Smooth muscle cell (in vitro differentiated cells): ENCODE measurements at regions not wholly inside any gene's neighbourhood (a gene's known extent, or its start where the extent isn't known, plus 50 kb on each side); places are given as distances from the start of the nearest gene placed in this dataset.

Experiments used
- DNase-seq: peaks from one replicate; lab custom pipeline; 2025; ENCODE audit not compliant: unreplicated experiment; lab: John Stamatoyannopoulos, UW
- H2AFZ ChIP-seq: fragments of 200-600 bp; sonication (generic); 2 replicates; pipeline ENCODE4 v1.6.0; 2016; ENCODE audit warnings: antibody characterized with exemption, low read depth, mild to moderate bottlenecking
- H3F3A ChIP-seq: fragments of 200-600 bp; sonication (generic); 2 replicates; pipeline ENCODE4 v1.6.0; 2017; ENCODE audit warnings: antibody characterized with exemption, low read depth
- H3K27ac ChIP-seq: fragments of 200-600 bp; sonication (generic); 2 replicates; pipeline ENCODE4 v1.5.1; 2016; ENCODE audit warnings: low read depth, mild to moderate bottlenecking
- H3K27me3 ChIP-seq: fragments of 200-600 bp; sonication (generic); 2 replicates; pipeline ENCODE4 v1.6.1; 2016; ENCODE audit warnings: low read depth, mild to moderate bottlenecking
- H3K36me3 ChIP-seq: fragments of 200-600 bp; sonication (generic); 2 replicates; pipeline ENCODE4 v1.5.1; 2016; ENCODE audit warnings: low read depth
- H3K4me1 ChIP-seq: fragments of 200-600 bp; sonication (generic); 2 replicates; pipeline ENCODE4 v1.5.1; 2016; ENCODE audit warnings: low read depth
- H3K4me2 ChIP-seq: fragments of 200-600 bp; sonication (generic); 2 replicates; pipeline ENCODE4 v1.6.0; 2016; ENCODE audit warnings: mild to moderate bottlenecking
- H3K4me3 ChIP-seq: fragments of 200-600 bp; sonication (generic); 2 replicates; pipeline ENCODE4 v1.5.1; 2016; ENCODE audit warnings: mild to moderate bottlenecking
- H3K79me2 ChIP-seq: fragments of 200-600 bp; sonication (generic); 2 replicates; pipeline ENCODE4 v1.6.0; 2016; ENCODE audit warnings: low read depth, mild to moderate bottlenecking
- H3K9ac ChIP-seq: fragments of 200-600 bp; sonication (generic); 2 replicates; pipeline ENCODE4 v1.6.0; 2016; ENCODE audit warnings: low read depth
- H3K9me3 ChIP-seq: fragments of 200-600 bp; sonication (generic); replicated peaks from 2 replicates; pipeline ENCODE4 v1.5.1; 2016; ENCODE audit warnings: low read depth
- H4K20me1 ChIP-seq: fragments of 200-600 bp; sonication (generic); 2 replicates; pipeline ENCODE4 v1.6.0; 2016; ENCODE audit warnings: low read depth
- CTCF ChIP-seq: fragments of 200-600 bp; sonication (generic); IDR thresholded peaks from 2 replicates; pipeline ENCODE4 v1.5.1; 2017; ENCODE audit warnings: borderline replicate concordance, mild to moderate bottlenecking, antibody characterized with exemption; ENCODE audit not compliant: insufficient read depth, poor library complexity, severe bottlenecking
- WGBS: methylation state at CpG from one replicate; pipeline ENCODE4 v1.1.7; 2016; ENCODE audit warnings: low lambda C conversion rate; 5-methylcytosine and 5-hydroxymethylcytosine counted together

- no peak overlapping the region for H2AFZ ChIP-seq
- H3K79me2 ChIP-seq = no peaks in the 10 kb centered on the region
- no peak overlapping the region for H3K4me3 ChIP-seq
- WGBS = 81% methylated on average over 10 of the region's 10 CpGs
- H3K36me3 ChIP-seq = no peaks in the 10 kb centered on the region
- no peaks in the 10 kb centered on the region for H4K20me1 ChIP-seq
- H3K9me3 ChIP-seq = no peaks in the 10 kb centered on the region
- no peak overlapping the region for H3K4me2 ChIP-seq
- peaks cover 4% of the 10 kb centered on the region for H3K4me1 ChIP-seq
- no peak overlapping the region for H3K27ac ChIP-seq
- no peak overlapping the region for H3K9ac ChIP-seq
- DNase-seq = no peak
- no peaks in the 10 kb centered on the region for H3K27me3 ChIP-seq
- no peak for TF ChIP-seq CTCF
- H3F3A ChIP-seq = no peaks in the 10 kb centered on the region
These were observed 294.7 kb downstream of the FBXO15 start for GRCh38 chr18:73852789-73853549.

GRCh38 chr18:73850782-73851181 lies 296.9 kb downstream of the FBXO15 start:
- H3K9me3 ChIP-seq = no peaks in the 10 kb centered on the region
- H3F3A ChIP-seq = no peaks in the 10 kb centered on the region
- TF ChIP-seq CTCF = no peak
- H3K27ac ChIP-seq = no peak overlapping the region
- no peaks in the 10 kb centered on the region for H3K79me2 ChIP-seq
- H3K4me2 ChIP-seq = no peak overlapping the region
- H3K4me3 ChIP-seq = no peak overlapping the region
- 91% methylated on average over 5 of the region's 5 CpGs for WGBS
- no peaks in the 10 kb centered on the region for H3K27me3 ChIP-seq
- no peaks in the 10 kb centered on the region for H3K36me3 ChIP-seq
- H3K4me1 ChIP-seq = peaks cover 4% of the 10 kb centered on the region
- no peak for DNase-seq
- H4K20me1 ChIP-seq = no peaks in the 10 kb centered on the region
- H3K9ac ChIP-seq = no peak overlapping the region
- no peak overlapping the region for H2AFZ ChIP-seq

GRCh38 chr18:73848656-73849055 lies 299.0 kb downstream of the FBXO15 start:
- no peak overlapping the region for H3K27ac ChIP-seq
- no peak for DNase-seq
- H3K9ac ChIP-seq = no peak overlapping the region
- H3K27me3 ChIP-seq = no peaks in the 10 kb centered on the region
- H3K36me3 ChIP-seq = no peaks in the 10 kb centered on the region
- H4K20me1 ChIP-seq = no peaks in the 10 kb centered on the region
- H3K4me1 ChIP-seq = peaks cover 4% of the 10 kb centered on the region
- H3K4me2 ChIP-seq = no peak overlapping the region
- H3K9me3 ChIP-seq = no peaks in the 10 kb centered on the region
- no peaks in the 10 kb centered on the region for H3F3A ChIP-seq
- no peak overlapping the region for H2AFZ ChIP-seq
- no peaks in the 10 kb centered on the region for H3K79me2 ChIP-seq
- H3K4me3 ChIP-seq = no peak overlapping the region
- TF ChIP-seq CTCF = no peak

GRCh38 chr18:73843455-73843854 lies 304.2 kb downstream of the FBXO15 start:
- Histone ChIP-seq H3K4me1 (peaks cover 1% of the 10 kb centered on the region), H3K79me2 (no peaks in the 10 kb centered on the region), H4K20me1 (no peaks in the 10 kb centered on the region), H2AFZ (no peak overlapping the region), H3K4me2 (no peak overlapping the region), H3K4me3 (no peak overlapping the region), H3K36me3 (no peaks in the 10 kb centered on the region), H3K27me3 (no peaks in the 10 kb centered on the region), H3K9ac (no peak overlapping the region), H3K9me3 (no peaks in the 10 kb centered on the region), H3K27ac (no peak overlapping the region), H3F3A (no peaks in the 10 kb centered on the region)
- DNase-seq = no peak
- no peak for TF ChIP-seq CTCF
- 85% methylated on average over 7 of the region's 7 CpGs for WGBS
